ENCODE measurements at regions not wholly inside any gene's neighbourhood (a gene's known extent, or its start where the extent isn't known, plus 50 kb on each side); places are given as distances from the start of the nearest gene placed in this dataset.
"Not testable (repeated sequence)": the region's sequence is repeated elsewhere in the genome, so short reads cannot be mapped to it uniquely, and the experiment has no call there.

GRCh38 chr1:213523781-213524398, 463.9 kb upstream of the PROX1 start:
- DNase-seq (ENCODE audit: low read depth in 1 of 2, low spot score in 1 of 2), result no peak

- no peak for DNase-seq (ENCODE audit: low read depth in 1 of 2, low spot score in 1 of 2)
Measured at GRCh38 chr1:213526306-213526705, 461.5 kb upstream of the PROX1 start.

DNA sequence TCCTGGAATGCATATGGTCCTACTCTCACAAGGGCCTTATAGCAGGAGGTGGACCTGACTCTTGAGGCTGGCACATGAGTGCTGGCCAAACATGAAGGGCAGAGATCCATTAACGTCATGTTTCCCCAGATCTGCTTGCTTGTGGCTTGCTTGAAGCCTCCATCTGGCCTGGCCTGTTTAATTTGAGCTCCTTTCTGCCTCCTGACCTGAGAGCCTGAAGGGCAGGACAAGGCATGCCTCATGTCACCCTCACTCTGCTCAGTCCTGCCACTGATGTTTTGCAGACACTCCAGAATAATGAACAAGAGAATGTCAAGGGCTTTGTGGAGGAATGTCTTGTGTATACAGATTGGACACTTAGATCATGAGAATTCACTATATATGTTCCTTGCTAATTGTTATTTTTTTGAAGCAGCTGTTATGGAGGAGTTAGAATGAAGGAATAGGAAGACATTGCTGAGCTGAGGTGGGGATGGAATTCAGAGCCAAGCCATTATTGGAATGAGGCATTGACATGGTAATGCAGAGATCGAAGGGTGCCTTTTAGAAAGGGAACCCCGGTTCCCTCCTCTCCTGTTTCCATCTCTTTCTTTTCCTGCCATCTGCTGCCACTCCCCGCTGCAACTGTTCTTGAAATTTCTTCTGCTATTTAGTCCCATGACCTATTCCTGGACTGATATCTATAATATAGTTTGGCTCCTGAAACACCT, 457.0 kb upstream of the PROX1 start:
- DNase-seq (ENCODE audit: low read depth in 1 of 2, low spot score in 1 of 2), result no peak

DNA sequence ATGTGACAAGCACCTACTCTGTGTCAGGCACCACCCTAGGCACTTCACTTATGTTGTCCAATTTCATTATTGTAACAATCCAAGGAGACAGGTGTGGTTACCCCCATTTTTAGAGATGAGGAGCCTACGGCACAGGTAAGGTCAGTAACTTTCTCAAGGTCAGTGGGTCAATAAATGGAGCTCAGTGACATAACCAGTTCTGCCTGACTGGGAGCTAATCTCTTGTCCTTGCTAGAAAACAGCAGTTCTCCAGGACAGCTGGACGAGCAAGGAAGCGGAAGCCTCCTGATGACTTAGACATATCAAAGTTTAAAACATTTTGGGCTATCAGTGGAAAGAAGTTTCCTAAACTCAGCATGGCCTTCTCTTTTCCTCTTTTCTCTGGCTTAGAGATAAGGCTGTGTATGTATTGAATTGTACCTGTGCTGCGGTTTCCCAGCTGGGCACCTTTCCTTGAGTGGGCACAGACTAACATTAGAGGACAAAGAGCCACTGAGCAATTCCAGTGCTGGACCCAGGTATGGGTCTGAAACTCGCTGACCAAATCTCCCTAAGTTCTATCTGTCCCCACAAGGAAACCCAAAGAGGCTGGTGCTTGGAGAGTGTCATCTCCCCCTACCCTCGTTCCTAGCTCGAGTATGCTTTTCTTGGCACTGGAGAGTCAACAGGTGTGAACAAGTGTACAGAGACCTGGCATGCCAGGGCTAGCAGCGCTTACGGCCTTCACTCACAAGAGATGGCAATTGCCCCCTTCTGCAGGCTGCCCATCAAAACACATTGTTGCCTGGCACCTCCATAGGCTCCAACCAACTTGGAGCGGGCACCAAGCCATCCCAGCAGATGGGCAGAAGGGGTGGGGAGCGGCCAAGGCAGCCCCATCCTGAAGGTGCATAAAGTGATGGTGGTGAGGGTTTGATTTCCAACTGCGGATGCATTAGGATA, 456.1 kb upstream of the PROX1 start:
- DNase-seq (ENCODE audit: low read depth in 1 of 2, low spot score in 1 of 2), result no peak

DNA sequence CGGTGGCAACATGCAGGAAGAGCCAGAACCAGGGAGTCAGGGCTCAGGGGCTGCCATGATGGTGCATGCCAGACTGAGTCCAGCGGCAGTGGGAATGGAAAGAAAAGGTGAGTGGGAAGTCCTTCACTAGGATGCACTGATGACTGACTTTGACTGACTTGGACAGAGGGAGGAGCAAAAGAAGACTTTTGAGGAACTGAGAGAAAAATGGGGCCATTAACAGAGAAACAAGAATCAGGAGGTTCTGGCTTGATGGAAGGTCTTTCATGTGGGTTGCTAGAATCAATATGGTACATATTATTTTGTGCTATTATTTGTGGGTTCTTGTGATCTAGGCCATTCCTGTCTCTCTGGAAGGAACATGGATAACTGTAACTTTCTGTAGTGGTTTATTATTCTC, 454.6 kb upstream of the PROX1 start:
- DNase-seq (ENCODE audit: low read depth in 1 of 2, low spot score in 1 of 2), result no peak

DNA sequence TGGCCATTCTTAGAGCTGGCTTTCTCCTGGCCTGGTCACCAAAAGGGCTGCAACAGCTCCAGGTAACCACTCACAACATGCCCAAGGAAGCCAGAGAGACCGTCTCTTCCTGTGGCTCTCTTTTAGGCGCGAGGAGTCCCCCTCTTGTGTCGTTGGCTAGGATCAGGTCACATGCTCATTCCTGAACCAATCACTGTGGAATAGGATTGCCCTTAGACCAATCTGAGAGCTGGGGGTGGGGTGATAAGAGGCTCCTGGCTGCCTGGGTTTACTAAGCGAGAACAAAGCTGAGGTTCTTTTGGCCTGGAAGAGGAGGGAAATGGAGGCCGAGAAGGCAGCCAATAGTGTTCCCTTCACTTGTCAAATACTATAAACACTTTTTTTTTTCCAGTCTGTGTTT, 452.1 kb upstream of the PROX1 start:
- DNase-seq (ENCODE audit: low read depth in 1 of 2, low spot score in 1 of 2), result no peak

- no peak for DNase-seq (ENCODE audit: low read depth in 1 of 2, low spot score in 1 of 2)
Measured at GRCh38 chr1:213538251-213538650, 449.5 kb upstream of the PROX1 start.

GRCh38 chr1:213539464-213539863, 448.3 kb upstream of the PROX1 start:
- DNase-seq (ENCODE audit: low read depth in 1 of 2, low spot score in 1 of 2), result no peak

GRCh38 chr1:213541641-213542040, 446.1 kb upstream of the PROX1 start:
- DNase-seq (ENCODE audit: low read depth in 1 of 2, low spot score in 1 of 2), result no peak

- not testable (repeated sequence) for DNase-seq (ENCODE audit: low read depth in 1 of 2, low spot score in 1 of 2)
Measured at GRCh38 chr1:213545181-213545580, 442.6 kb upstream of the PROX1 start.

DNA sequence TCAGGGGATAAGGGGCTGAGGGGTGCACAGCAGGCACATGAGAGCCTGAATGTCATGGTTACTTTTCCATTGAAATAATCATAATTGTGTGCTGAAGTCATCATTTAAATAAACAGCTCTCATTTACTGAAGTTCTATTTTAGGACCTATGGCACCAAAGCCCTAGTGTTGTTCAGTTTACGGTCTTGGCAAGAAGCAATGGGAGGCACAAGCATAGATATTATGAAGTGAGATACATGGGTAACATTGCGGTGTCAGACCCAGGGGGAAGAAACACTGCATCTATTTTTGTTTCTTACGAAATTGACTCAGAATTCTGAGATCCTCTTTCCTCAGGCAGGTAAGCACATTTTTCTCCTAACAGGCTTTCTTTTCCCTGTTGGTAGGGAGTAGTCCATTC, 437.8 kb upstream of the PROX1 start:
- no peak for DNase-seq (ENCODE audit: low read depth in 1 of 2, low spot score in 1 of 2)

GRCh38 chr1:213550804-213551203, 437.0 kb upstream of the PROX1 start:
- DNase-seq (ENCODE audit: low read depth in 1 of 2, low spot score in 1 of 2), result no peak

DNA sequence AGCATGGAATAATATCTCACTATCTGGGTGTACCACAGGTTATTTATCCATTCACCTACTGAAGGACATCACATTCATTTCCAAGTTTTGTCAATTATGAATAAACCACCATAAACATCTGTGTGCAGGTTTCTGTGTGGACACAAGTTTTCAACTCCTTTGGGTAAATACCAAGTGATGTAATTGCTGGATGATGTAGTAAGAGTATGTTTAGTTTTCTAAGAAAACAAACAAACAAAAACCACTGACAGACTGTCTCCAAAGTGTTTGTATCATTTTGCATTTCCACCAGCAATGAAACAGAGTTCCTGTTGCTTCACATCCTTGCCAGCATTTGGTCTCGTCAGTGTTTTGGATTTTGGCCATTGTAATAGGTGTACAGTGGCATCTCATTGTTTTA, 435.7 kb upstream of the PROX1 start:
- no peak for DNase-seq (ENCODE audit: low read depth in 1 of 2, low spot score in 1 of 2)

DNA sequence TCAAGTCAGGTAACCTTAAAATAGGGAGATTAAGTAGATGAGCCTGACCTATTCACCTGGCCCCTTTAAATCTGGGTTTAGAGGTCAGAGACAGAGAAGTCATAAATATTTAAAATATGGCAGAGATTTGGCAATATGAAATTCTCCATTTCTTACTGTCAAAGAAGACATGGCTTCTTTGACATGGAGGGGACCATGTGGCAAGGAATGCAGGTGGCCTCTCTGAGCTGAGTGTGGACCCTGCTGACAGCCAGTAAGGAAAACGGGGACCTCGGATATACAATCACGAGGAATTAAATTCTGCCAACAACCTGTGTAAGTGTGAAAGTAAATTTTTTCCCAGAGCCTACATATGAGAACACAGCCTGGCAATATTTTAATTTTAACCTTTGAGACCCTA, 427.5 kb upstream of the PROX1 start:
- DNase-seq (ENCODE audit: low read depth in 1 of 2, low spot score in 1 of 2), result no peak

GRCh38 chr1:213561870-213562269, 425.9 kb upstream of the PROX1 start:
- DNase-seq (ENCODE audit: low read depth in 1 of 2, low spot score in 1 of 2), result no peak

DNA sequence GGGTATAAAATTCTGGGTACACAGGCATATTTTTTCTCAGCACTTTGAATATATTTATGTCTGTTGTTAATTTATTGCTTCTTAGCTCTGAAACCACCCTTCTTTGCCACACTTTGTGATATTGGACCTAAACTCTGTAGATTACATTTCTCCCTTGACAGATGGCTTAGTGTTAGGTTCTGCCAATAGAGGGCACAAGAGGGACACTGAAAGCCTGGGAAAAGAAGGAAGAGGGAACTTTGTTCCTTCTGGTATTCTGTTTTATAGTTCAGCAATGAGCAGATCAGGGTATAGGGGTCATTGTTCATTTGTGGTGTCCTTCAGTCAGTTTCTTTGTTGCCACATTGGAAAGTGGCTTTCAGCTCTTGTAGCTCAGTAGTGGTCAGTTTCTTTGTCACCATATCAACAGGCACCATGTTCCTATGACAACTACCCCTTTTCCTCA, 423.5 kb upstream of the PROX1 start:
- DNase-seq (ENCODE audit: low read depth in 1 of 2, low spot score in 1 of 2), result no peak

GRCh38 chr1:213568929-213569815, 418.6 kb upstream of the PROX1 start:
- no peak for DNase-seq (ENCODE audit: low read depth in 1 of 2, low spot score in 1 of 2)

GRCh38 chr1:213569816-213570150, 418.0 kb upstream of the PROX1 start:
- DNase-seq (ENCODE audit: low read depth in 1 of 2, low spot score in 1 of 2), result no peak

DNA sequence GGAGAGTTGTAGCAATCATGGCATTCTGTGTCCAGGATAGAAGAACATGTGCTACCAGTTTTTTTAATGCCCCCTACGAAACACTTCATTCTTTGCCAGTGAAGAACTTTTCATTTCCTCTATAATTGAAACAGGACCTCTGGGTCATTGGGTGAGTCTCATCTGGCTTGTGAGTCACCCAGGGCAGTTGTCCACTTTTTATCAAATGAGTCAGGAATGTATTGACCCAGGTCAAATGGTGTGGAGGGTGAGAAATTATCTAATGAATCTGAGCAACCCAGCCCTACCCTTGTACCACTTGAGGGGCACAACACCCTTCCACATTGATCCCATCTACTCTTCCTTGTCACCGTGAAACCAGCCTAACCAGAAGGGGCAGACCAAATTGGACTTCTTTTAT, 417.3 kb upstream of the PROX1 start:
- no peak for DNase-seq (ENCODE audit: low read depth in 1 of 2, low spot score in 1 of 2)

- DNase-seq (ENCODE audit: low read depth in 1 of 2, low spot score in 1 of 2), result no peak
Measured at GRCh38 chr1:213571419-213571818, 416.4 kb upstream of the PROX1 start.

GRCh38 chr1:213571843-213572242, 415.9 kb upstream of the PROX1 start:
- DNase-seq (ENCODE audit: low read depth in 1 of 2, low spot score in 1 of 2), result no peak
